ENCODE measurements at regions not wholly inside any gene's neighbourhood (a gene's known extent, or its start where the extent isn't known, plus 50 kb on each side); places are given as distances from the start of the nearest gene placed in this dataset.
A peak's percentile ranks its signal among the peaks of the same experiment; 100 is the strongest.
"Not testable (repeated sequence)": the region's sequence is repeated elsewhere in the genome, so short reads cannot be mapped to it uniquely, and the experiment has no call there.

DNA sequence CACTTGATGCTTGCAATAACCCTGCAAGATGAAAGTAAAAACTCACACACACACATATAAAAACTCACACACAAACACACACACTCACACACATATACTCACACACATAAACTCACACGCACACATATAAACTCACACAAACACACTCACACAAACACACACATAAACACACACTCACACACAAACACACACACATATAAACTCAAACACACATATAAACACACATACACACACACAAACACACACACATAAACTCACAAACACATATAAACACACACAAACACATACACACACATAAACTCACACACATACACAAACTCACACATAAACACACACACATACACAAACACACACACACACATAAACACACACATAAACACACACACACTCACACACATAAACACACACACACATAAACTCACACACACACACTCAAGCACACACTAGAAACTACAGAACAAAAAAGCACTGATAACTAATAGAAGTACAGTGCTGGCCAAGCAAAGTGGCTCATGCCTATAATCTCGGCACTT lies 117.7 kb upstream of the TEKT4 start:
- Histone ChIP-seq H3K4me3 (ENCODE audit: low read length) (no peak overlapping the region), H3K4me1 (ENCODE audit: control insufficient read depth, insufficient read depth, low read length) (no peaks in the 10 kb centered on the region), H3K9me3 (ENCODE audit: control insufficient read depth, low read length) (no peaks in the 10 kb centered on the region), H3K9ac (ENCODE audit: low read length) (no peak overlapping the region), H3K36me3 (ENCODE audit: control insufficient read depth, insufficient read depth, low read length, severe bottlenecking) (no peaks in the 10 kb centered on the region), H3K27me3 (replicated peaks; ENCODE audit: control insufficient read depth, insufficient read depth, low read length) (no peaks in the 10 kb centered on the region)
- no peak for DNase-seq (ENCODE audit: low read depth)

DNA sequence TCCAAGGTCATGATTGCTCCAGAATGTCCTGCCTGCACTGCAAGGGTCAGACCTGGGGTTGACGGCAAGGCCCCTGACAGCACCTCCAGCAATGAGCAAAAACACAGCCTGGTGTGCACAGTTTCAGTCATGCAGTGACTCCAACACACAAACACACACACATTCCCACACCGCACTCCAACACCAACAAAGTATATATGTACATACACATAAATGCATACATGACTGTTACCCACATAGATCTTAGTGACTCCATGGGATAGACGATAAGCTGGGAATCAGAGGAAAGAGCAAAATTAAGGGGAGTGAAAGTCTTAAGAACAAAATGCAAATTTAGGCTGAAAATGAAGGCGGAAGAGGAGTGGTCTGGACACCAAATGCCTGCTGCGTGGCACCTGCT lies 112.7 kb upstream of the TEKT4 start:
- H3K9me3 ChIP-seq (ENCODE audit: control insufficient read depth, low read length): no peaks in the 10 kb centered on the region
- H3K27me3 ChIP-seq (replicated peaks; ENCODE audit: control insufficient read depth, insufficient read depth, low read length): no peaks in the 10 kb centered on the region
- no peak overlapping the region for H3K4me3 ChIP-seq (ENCODE audit: low read length)
- H3K4me1 ChIP-seq (ENCODE audit: control insufficient read depth, insufficient read depth, low read length): no peaks in the 10 kb centered on the region
- H3K36me3 ChIP-seq (ENCODE audit: control insufficient read depth, insufficient read depth, low read length, severe bottlenecking): no peaks in the 10 kb centered on the region
- DNase-seq (ENCODE audit: low read depth): no peak
- H3K9ac ChIP-seq (ENCODE audit: low read length): no peak overlapping the region

DNA sequence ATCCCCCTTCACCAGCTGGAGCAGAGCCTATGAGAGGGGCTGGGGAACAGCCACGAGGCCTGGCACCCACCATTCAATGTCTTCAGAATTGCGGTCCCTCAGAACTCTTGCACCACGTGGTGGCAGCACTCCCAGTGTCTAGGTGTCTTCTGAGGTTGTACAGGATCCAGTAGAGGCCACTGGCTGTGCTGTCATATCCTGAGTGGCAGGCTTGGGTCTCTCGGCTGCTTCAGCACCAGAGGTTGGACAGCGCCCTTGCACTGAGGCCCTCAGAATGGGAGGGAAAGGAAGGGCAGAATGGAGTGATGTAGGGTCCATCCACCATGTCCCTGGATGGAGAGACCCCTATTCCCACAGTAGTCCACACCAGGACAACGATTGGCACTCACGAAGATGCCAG lies 112.0 kb upstream of the TEKT4 start:
- Histone ChIP-seq H3K27me3 (replicated peaks; ENCODE audit: control insufficient read depth, insufficient read depth, low read length) (no peaks in the 10 kb centered on the region), H3K4me1 (ENCODE audit: control insufficient read depth, insufficient read depth, low read length) (no peaks in the 10 kb centered on the region), H3K9ac (ENCODE audit: low read length) (no peak overlapping the region), H3K4me3 (ENCODE audit: low read length) (no peak overlapping the region), H3K9me3 (ENCODE audit: control insufficient read depth, low read length) (no peaks in the 10 kb centered on the region), H3K36me3 (ENCODE audit: control insufficient read depth, insufficient read depth, low read length, severe bottlenecking) (no peaks in the 10 kb centered on the region)
- peak; percentile 1 for DNase-seq (ENCODE audit: low read depth)

DNA sequence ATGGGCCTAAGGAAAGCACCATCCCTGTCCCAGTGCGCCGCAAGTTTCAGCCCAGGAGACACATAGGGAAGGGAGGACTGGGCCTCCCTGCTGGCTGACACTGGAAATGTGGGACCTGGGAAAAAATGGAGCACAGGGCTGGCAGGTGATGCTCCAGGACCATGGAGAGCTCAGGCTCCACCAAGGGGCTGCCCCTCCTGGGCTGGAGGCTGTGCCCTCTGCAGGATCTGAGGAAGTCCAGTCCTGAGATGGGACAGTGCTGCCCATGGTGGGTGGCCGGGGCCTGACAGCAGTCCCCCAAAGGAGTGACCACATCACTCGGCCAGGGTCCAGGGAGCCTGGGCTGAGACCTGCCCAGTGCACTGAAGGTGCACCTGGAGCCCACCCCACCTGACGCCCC lies 108.6 kb upstream of the TEKT4 start:
- H3K4me1 ChIP-seq (ENCODE audit: control insufficient read depth, insufficient read depth, low read length): no peaks in the 10 kb centered on the region
- no peaks in the 10 kb centered on the region for H3K9me3 ChIP-seq (ENCODE audit: control insufficient read depth, low read length)
- no peak for DNase-seq (ENCODE audit: low read depth)
- H3K27me3 ChIP-seq (replicated peaks; ENCODE audit: control insufficient read depth, insufficient read depth, low read length): no peaks in the 10 kb centered on the region
- no peak overlapping the region for H3K9ac ChIP-seq (ENCODE audit: low read length)
- H3K36me3 ChIP-seq (ENCODE audit: control insufficient read depth, insufficient read depth, low read length, severe bottlenecking): no peaks in the 10 kb centered on the region
- H3K4me3 ChIP-seq (ENCODE audit: low read length): no peak overlapping the region

DNA sequence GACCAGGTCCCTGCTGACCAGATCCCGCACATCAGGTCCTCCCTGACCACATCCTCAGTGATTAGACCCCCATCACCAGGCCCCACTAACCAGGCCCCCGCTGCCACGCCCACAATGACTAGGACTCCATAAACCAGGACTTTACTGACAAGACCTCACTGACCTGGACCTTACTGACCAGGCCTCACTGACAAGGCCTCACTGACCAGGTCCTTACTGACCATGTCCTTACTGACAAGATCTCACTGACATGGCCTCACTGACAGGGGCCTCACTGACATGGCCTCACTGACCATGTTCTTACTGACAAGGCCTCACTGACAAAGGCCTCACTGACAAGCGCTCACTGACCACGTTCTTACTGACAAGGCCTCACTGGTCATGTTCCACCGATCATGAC lies 107.9 kb upstream of the TEKT4 start:
- Histone ChIP-seq H3K4me1 (ENCODE audit: control insufficient read depth, insufficient read depth, low read length) (no peaks in the 10 kb centered on the region), H3K4me3 (ENCODE audit: low read length) (no peak overlapping the region), H3K9ac (ENCODE audit: low read length) (no peak overlapping the region), H3K36me3 (ENCODE audit: control insufficient read depth, insufficient read depth, low read length, severe bottlenecking) (no peaks in the 10 kb centered on the region), H3K27me3 (replicated peaks; ENCODE audit: control insufficient read depth, insufficient read depth, low read length) (no peaks in the 10 kb centered on the region), H3K9me3 (ENCODE audit: control insufficient read depth, low read length) (no peaks in the 10 kb centered on the region)
- no peak for DNase-seq (ENCODE audit: low read depth)

DNA sequence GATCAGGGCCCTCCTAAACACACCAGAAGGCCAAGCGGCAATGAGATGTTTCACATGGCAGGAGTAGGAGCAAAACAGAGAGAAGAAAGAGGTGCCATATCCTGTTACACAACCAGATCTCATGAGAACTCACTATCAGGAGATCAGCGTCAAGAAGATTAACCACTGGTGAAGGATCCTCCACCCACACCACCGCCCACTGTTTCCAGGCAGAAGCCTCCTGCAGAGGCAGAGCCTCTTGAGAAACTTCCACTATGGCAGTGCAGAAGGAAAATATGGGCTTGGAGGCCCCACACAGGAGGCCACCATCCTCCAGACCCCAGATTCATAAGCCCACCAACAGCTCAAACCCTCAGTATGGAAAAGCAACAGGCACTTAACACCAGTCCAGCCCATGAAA lies 106.9 kb upstream of the TEKT4 start:
- not testable (repeated sequence) for H3K36me3 ChIP-seq (ENCODE audit: control insufficient read depth, insufficient read depth, low read length, severe bottlenecking); H3K27me3 ChIP-seq (replicated peaks; ENCODE audit: control insufficient read depth, insufficient read depth, low read length); DNase-seq (ENCODE audit: low read depth); H3K4me1 ChIP-seq (ENCODE audit: control insufficient read depth, insufficient read depth, low read length); H3K4me3 ChIP-seq (ENCODE audit: low read length); H3K9ac ChIP-seq (ENCODE audit: low read length); H3K9me3 ChIP-seq (ENCODE audit: control insufficient read depth, low read length)

DNA sequence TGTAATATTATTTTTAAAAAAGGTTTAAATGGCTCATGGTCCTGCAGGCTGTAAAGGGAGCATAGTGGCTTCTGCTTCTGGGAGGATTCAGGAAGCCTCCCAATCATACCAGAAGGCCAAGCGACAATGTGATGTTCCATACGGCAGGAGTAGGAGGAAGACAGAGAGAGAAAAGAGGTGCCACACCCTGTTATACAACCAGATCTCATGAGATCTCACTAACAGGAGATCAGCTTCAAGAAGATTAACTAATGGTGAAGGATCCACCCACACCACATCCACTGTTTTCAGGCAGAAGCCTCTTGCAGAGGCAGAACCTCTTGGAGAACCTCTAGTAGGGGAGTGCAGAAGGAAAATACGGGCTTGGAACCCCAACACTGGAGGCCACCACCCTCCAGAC lies 103.9 kb upstream of the TEKT4 start:
- H3K4me3 ChIP-seq (ENCODE audit: low read length): no peak overlapping the region
- no peaks in the 10 kb centered on the region for H3K36me3 ChIP-seq (ENCODE audit: control insufficient read depth, insufficient read depth, low read length, severe bottlenecking)
- DNase-seq (ENCODE audit: low read depth): no peak
- H3K9ac ChIP-seq (ENCODE audit: low read length): no peak overlapping the region
- no peaks in the 10 kb centered on the region for H3K9me3 ChIP-seq (ENCODE audit: control insufficient read depth, low read length)
- H3K4me1 ChIP-seq (ENCODE audit: control insufficient read depth, insufficient read depth, low read length): no peaks in the 10 kb centered on the region
- H3K27me3 ChIP-seq (replicated peaks; ENCODE audit: control insufficient read depth, insufficient read depth, low read length): no peaks in the 10 kb centered on the region

DNA sequence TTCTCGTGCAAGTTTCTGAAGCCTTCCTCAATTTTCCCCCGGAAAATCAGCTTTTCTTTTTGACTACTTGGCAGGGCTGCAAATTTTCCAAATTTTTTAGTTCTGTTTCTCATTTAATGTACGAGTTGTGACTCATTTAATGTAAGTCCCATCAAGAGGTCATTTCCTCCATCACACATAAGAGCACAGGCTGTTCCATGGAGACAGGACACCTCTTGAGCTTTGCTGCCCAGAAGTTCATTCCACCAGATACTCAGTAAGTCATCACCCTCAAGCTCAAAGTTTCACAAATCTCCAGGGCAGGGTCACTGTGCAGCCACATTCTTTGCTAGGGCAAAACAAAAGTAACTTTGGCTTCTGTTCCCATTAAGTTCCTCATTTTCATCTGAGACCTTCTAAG lies 101.5 kb upstream of the TEKT4 start:
- Histone ChIP-seq H3K27me3 (replicated peaks; ENCODE audit: control insufficient read depth, insufficient read depth, low read length) (no peaks in the 10 kb centered on the region), H3K4me3 (ENCODE audit: low read length) (no peak overlapping the region), H3K9ac (ENCODE audit: low read length) (no peak overlapping the region), H3K36me3 (ENCODE audit: control insufficient read depth, insufficient read depth, low read length, severe bottlenecking) (no peaks in the 10 kb centered on the region), H3K9me3 (ENCODE audit: control insufficient read depth, low read length) (no peaks in the 10 kb centered on the region), H3K4me1 (ENCODE audit: control insufficient read depth, insufficient read depth, low read length) (no peaks in the 10 kb centered on the region)
- DNase-seq (ENCODE audit: low read depth): no peak

DNA sequence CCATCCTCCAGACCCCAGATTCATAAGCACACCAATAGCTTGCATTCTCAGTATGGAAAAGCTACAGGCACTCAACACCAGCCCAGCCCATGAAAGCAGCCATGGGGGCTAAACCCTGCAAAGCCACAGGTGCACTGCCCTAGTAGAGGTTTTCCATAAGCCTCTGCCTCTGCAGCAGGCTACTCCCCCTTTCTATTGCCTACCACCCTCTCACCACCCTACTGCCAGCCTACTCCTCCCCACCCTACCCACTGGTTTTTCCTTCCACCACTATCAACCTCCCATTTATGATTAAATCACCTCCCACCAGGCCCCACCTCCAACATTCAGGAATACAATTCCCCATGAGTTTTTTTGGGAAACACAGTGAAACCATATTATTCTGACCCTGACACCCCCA lies 96.4 kb upstream of the TEKT4 start:
- Histone ChIP-seq H3K4me1 (ENCODE audit: control insufficient read depth, insufficient read depth, low read length) (no peaks in the 10 kb centered on the region), H3K9me3 (ENCODE audit: control insufficient read depth, low read length) (no peaks in the 10 kb centered on the region), H3K27me3 (replicated peaks; ENCODE audit: control insufficient read depth, insufficient read depth, low read length) (peaks cover 4% of the 10 kb centered on the region), H3K4me3 (ENCODE audit: low read length) (no peak overlapping the region), H3K9ac (ENCODE audit: low read length) (no peak overlapping the region), H3K36me3 (ENCODE audit: control insufficient read depth, insufficient read depth, low read length, severe bottlenecking) (no peaks in the 10 kb centered on the region)
- DNase-seq (ENCODE audit: low read depth): no peak

DNA sequence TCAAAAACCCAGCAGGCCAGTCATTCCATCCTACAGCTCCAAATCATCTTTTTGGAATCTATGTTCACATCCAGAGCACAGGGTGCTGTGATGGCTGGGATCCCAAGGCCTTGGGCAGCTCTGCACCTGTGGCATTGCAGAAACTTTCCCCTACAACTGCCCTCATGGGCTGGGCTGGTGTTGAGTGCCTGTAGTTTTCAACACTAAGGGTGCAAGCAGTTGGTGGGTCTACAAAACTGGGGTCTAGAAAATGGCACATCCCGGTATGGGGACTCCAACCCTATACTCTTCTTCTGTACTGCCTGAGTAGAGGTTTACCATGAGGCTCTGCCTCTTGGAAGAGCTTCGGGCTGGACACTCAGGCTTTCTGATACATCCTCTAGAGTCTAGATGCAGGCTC lies 95.2 kb upstream of the TEKT4 start:
- H3K27me3 ChIP-seq (replicated peaks; ENCODE audit: control insufficient read depth, insufficient read depth, low read length): peaks cover 4% of the 10 kb centered on the region
- H3K4me1 ChIP-seq (ENCODE audit: control insufficient read depth, insufficient read depth, low read length): no peaks in the 10 kb centered on the region
- no peak for DNase-seq (ENCODE audit: low read depth)
- no peaks in the 10 kb centered on the region for H3K9me3 ChIP-seq (ENCODE audit: control insufficient read depth, low read length)
- H3K9ac ChIP-seq (ENCODE audit: low read length): no peak overlapping the region
- H3K36me3 ChIP-seq (ENCODE audit: control insufficient read depth, insufficient read depth, low read length, severe bottlenecking): no peaks in the 10 kb centered on the region
- no peak overlapping the region for H3K4me3 ChIP-seq (ENCODE audit: low read length)

DNA sequence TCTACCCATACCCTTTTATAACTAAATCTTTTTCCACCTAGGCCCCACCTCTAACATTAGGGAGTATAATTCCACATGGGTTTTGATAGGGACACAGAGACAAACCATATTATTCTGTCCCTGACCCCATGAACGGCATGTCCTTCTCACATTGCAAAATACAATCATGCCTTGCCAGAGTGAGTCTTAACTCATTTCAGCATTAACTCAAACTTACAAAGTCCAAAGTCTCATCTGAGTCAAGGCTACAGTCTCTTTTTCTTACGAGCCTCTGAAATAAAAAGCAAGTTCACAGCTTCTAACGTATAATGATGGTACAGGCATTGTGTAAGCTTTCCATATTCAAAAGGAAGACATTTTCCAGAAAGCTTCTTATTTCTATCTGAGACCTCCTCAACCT lies 86.1 kb upstream of the TEKT4 start:
- not testable (repeated sequence) for H3K4me1 ChIP-seq (ENCODE audit: control insufficient read depth, insufficient read depth, low read length); H3K9me3 ChIP-seq (ENCODE audit: control insufficient read depth, low read length); H3K9ac ChIP-seq (ENCODE audit: low read length); DNase-seq (ENCODE audit: low read depth); H3K27me3 ChIP-seq (replicated peaks; ENCODE audit: control insufficient read depth, insufficient read depth, low read length); H3K4me3 ChIP-seq (ENCODE audit: low read length); H3K36me3 ChIP-seq (ENCODE audit: control insufficient read depth, insufficient read depth, low read length, severe bottlenecking)

DNA sequence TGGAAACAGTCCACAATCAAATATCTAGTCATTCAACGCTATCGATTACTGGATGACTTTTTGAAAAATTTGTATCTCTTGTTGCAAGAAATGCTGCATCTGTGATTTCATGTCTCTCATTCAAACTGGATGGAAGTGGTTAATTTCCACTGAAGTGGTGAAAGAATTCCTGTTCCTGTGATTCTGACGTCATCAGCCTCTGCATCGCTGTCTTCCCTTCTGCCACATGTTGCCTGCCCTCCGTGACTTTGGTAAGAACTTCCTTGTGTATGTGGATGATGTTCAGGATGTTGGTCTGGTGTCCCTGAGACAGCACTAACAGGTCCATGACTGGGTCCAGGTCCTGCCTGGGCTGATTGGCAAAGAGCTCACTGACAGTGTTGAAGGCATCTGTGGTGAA lies 84.8 kb upstream of the TEKT4 start:
- not testable (repeated sequence) for H3K9ac ChIP-seq (ENCODE audit: low read length); H3K4me3 ChIP-seq (ENCODE audit: low read length); H3K4me1 ChIP-seq (ENCODE audit: control insufficient read depth, insufficient read depth, low read length); H3K9me3 ChIP-seq (ENCODE audit: control insufficient read depth, low read length); DNase-seq (ENCODE audit: low read depth); H3K27me3 ChIP-seq (replicated peaks; ENCODE audit: control insufficient read depth, insufficient read depth, low read length); H3K36me3 ChIP-seq (ENCODE audit: control insufficient read depth, insufficient read depth, low read length, severe bottlenecking)

All from adipocyte (in vitro differentiated cells).